B cell (primary cell): ENCODE measurements at regions not wholly inside any gene's neighbourhood (a gene's known extent, or its start where the extent isn't known, plus 50 kb on each side); places are given as distances from the start of the nearest gene placed in this dataset.

Experiments used
- CTCF ChIP-seq: fragments of 200-600 bp; IDR thresholded peaks from one replicate; pipeline ENCODE4 v1.8.0; 2022; ENCODE audit warnings: antibody characterized with exemption, mild to moderate bottlenecking
- EZH2 ChIP-seq: IDR thresholded peaks from 2 replicates; pipeline ENCODE4 v1.6.1; 2012; ENCODE audit warnings: borderline replicate concordance, low read depth, mild to moderate bottlenecking, moderate library complexity, low read length; ENCODE audit not compliant: insufficient read depth, poor library complexity, severe bottlenecking

DNA sequence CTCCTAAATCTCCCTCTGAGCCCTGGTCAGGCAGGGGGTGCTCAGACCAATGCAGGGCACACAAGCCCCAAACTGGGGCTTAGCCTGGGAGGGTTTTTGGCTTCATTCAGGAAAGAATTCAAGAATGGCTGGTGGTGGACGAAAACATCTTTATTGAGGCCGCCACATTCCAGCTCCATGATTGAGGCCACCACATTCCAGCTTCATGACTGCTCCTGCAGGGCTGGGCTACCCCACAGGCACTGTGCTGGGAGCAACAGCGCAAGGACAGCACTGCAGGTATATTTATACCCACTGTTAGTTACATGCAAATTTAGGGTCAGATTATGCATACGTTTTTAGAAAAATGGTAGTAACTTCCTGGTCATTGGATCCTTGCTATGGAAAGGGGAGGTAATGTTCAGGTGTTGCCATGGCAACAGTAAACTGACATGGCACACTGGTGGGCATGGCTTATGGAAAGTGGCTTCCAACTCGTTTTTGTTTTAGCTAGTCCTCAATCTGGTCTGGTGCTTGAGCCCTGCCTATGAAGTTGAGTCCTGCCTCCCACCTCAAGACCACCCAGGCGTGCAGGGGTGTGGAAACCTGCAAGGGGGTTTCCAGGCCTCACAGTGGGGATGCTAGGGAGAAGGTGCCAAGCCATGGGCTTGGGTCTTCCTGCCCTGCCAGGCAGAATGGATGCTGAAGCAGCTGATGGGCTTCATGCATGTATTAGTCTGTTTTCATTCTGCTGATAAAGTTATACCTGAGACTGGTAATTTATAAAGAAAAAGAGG, 348.7 kb upstream of the AJAP1 start:
- TF ChIP-seq CTCF = no peak
- no peak for TF ChIP-seq EZH2
